ENCODE measurements at regions not wholly inside any gene's neighbourhood (a gene's known extent, or its start where the extent isn't known, plus 50 kb on each side); places are given as distances from the start of the nearest gene placed in this dataset.

GRCh38 chr10:108721874-108722273 lies 1201.4 kb downstream of the XPNPEP1 start:
- TF ChIP-seq CTCF (IDR thresholded peaks at IDR 0.05; ENCODE audit: insufficient read depth, low read length, poor library complexity, severe bottlenecking), result no peak
- DNase-seq (ENCODE audit: extremely low read depth, insufficient read length), result no peak
- no peaks in the 10 kb centered on the region for H3K27me3 ChIP-seq (replicated peaks; ENCODE audit: control insufficient read depth, insufficient read depth, low read length)
- H3K36me3 ChIP-seq (ENCODE audit: control insufficient read depth, insufficient read depth, low read length), result no peaks in the 10 kb centered on the region
- H3K4me3 ChIP-seq (replicated peaks; ENCODE audit: low read depth, low read length), result no peak overlapping the region

GRCh38 chr10:108716352-108716751 lies 1207.0 kb downstream of the XPNPEP1 start:
- DNase-seq (ENCODE audit: extremely low read depth, insufficient read length), result no peak
- TF ChIP-seq CTCF (IDR thresholded peaks at IDR 0.05; ENCODE audit: insufficient read depth, low read length, poor library complexity, severe bottlenecking), result no peak
- H3K27me3 ChIP-seq (replicated peaks; ENCODE audit: control insufficient read depth, insufficient read depth, low read length), result no peaks in the 10 kb centered on the region
- H3K4me3 ChIP-seq (replicated peaks; ENCODE audit: low read depth, low read length), result no peak overlapping the region
- H3K36me3 ChIP-seq (ENCODE audit: control insufficient read depth, insufficient read depth, low read length), result no peaks in the 10 kb centered on the region

GRCh38 chr10:108709927-108710722 lies 1213.2 kb downstream of the XPNPEP1 start:
- H3K36me3 ChIP-seq (ENCODE audit: control insufficient read depth, insufficient read depth, low read length), result no peaks in the 10 kb centered on the region
- no peak overlapping the region for H3K4me3 ChIP-seq (replicated peaks; ENCODE audit: low read depth, low read length)
- DNase-seq (ENCODE audit: extremely low read depth, insufficient read length), result no peak
- no peak for TF ChIP-seq CTCF (IDR thresholded peaks at IDR 0.05; ENCODE audit: insufficient read depth, low read length, poor library complexity, severe bottlenecking)
- H3K27me3 ChIP-seq (replicated peaks; ENCODE audit: control insufficient read depth, insufficient read depth, low read length), result no peaks in the 10 kb centered on the region

- no peaks in the 10 kb centered on the region for H3K27me3 ChIP-seq (replicated peaks; ENCODE audit: control insufficient read depth, insufficient read depth, low read length)
- H3K36me3 ChIP-seq (ENCODE audit: control insufficient read depth, insufficient read depth, low read length), result no peaks in the 10 kb centered on the region
- TF ChIP-seq CTCF (IDR thresholded peaks at IDR 0.05; ENCODE audit: insufficient read depth, low read length, poor library complexity, severe bottlenecking), result no peak
- DNase-seq (ENCODE audit: extremely low read depth, insufficient read length), result no peak
- no peak overlapping the region for H3K4me3 ChIP-seq (replicated peaks; ENCODE audit: low read depth, low read length)
Observed at GRCh38 chr10:108708363-108708762, 1214.9 kb downstream of the XPNPEP1 start.

GRCh38 chr10:108696792-108697477 lies 1226.4 kb downstream of the XPNPEP1 start:
- H3K36me3 ChIP-seq (ENCODE audit: control insufficient read depth, insufficient read depth, low read length), result no peaks in the 10 kb centered on the region
- no peaks in the 10 kb centered on the region for H3K27me3 ChIP-seq (replicated peaks; ENCODE audit: control insufficient read depth, insufficient read depth, low read length)
- H3K4me3 ChIP-seq (replicated peaks; ENCODE audit: low read depth, low read length), result no peak overlapping the region; the same call in 1 of the 2 replicates
- no peak for TF ChIP-seq CTCF (IDR thresholded peaks at IDR 0.05; ENCODE audit: insufficient read depth, low read length, poor library complexity, severe bottlenecking)
- peak; percentile 53 for DNase-seq (ENCODE audit: extremely low read depth, insufficient read length)

Data from GM06990 (cell line).